ENCODE measurements at regions not wholly inside any gene's neighbourhood (a gene's known extent, or its start where the extent isn't known, plus 50 kb on each side); places are given as distances from the start of the nearest gene placed in this dataset.

DNA sequence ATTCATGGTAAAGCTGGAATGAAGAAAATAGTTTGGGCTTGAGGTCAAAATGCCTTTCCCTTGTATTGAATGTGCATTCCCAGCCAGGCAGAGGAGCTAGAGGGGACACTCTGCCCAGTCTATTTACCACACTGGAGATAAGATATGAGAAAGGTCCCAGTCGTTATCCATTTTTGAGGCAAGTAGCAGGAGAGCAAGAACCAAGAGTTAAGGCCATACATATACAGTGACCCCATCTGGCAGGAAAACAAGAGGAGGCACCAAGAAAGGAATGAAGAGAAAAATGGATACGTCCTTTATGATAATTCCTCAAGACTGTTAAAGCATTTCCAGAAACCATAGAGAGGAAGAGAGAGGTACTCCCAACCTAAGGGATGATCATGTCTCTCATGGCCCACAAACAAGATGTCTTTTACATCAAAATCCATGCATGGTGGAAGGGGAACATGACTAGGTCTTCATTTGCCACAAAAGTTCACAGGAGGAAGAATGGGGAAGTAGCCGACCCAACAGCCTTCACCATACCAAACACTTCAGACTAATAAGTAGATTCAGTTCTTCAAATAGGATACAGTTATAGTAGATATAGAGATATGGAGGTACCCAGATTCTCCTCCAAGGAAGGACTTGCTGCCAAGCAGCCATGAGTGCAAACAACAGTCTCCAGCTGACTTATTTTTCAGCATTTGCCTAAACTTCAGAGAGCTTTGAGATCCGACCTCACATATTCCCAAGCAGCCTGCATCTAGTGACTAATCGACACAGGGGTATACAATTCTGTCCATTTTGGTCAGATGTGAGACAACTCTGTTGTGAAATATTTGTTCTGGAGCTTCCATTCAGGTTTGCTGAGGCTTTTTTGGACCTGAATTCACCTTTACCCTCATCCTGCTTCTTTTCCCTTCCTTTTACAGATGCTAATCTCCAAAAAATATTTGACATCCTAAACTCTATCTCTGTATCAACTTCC, 61.1 kb upstream of the CCDC71L start:
- Histone ChIP-seq H3K4me2 (no peak overlapping the region), H3K27ac (ENCODE audit: low read depth) (no peak overlapping the region), H3K36me3 (ENCODE audit: insufficient read depth) (no peaks in the 10 kb centered on the region), H3K9me2 (ENCODE audit: insufficient read depth) (0 out of 2 replicates have a peak, but pooled peaks cover 3% of the 10 kb centered on the region), H3F3A (replicated peaks; ENCODE audit: low read depth) (no peaks in the 10 kb centered on the region), H2AFZ (no peak overlapping the region), H3K79me2 (replicated peaks; ENCODE audit: insufficient read depth) (no peaks in the 10 kb centered on the region), H4K20me1 (replicated peaks; ENCODE audit: insufficient read depth) (no peaks in the 10 kb centered on the region), H3K4me1 (ENCODE audit: insufficient read depth) (peaks cover 3% of the 10 kb centered on the region; the same call in 1 of the 2 replicates), H3K4me3 (no peak overlapping the region), H3K27me3 (ENCODE audit: insufficient read depth) (peaks cover 10% of the 10 kb centered on the region; the same call in 1 of the 2 replicates)
- ATAC-seq (no peak), DNase-seq (ENCODE audit: low spot score) (no peak)
- no peak overlapping the region for H3K4me3 Mint-ChIP-seq
- no peak overlapping the region for H3K27ac Mint-ChIP-seq
- H3K27me3 Mint-ChIP-seq (ENCODE audit: insufficient read depth, low read depth, poor library complexity): peaks cover 7% of the 10 kb centered on the region
- no peak for TF ChIP-seq CREB1 (CRISPR knock-in tag; IDR thresholded peaks at IDR 0.05; ENCODE audit: low read depth)
- TF ChIP-seq, protein P1, sequence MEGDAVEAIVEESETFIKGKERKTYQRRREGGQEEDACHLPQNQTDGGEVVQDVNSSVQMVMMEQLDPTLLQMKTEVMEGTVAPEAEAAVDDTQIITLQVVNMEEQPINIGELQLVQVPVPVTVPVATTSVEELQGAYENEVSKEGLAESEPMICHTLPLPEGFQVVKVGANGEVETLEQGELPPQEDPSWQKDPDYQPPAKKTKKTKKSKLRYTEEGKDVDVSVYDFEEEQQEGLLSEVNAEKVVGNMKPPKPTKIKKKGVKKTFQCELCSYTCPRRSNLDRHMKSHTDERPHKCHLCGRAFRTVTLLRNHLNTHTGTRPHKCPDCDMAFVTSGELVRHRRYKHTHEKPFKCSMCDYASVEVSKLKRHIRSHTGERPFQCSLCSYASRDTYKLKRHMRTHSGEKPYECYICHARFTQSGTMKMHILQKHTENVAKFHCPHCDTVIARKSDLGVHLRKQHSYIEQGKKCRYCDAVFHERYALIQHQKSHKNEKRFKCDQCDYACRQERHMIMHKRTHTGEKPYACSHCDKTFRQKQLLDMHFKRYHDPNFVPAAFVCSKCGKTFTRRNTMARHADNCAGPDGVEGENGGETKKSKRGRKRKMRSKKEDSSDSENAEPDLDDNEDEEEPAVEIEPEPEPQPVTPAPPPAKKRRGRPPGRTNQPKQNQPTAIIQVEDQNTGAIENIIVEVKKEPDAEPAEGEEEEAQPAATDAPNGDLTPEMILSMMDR (conservative IDR thresholded peaks at IDR 0.05; ENCODE audit: low read depth in 2 of 2): no peak
- TF ChIP-seq, protein P2, sequence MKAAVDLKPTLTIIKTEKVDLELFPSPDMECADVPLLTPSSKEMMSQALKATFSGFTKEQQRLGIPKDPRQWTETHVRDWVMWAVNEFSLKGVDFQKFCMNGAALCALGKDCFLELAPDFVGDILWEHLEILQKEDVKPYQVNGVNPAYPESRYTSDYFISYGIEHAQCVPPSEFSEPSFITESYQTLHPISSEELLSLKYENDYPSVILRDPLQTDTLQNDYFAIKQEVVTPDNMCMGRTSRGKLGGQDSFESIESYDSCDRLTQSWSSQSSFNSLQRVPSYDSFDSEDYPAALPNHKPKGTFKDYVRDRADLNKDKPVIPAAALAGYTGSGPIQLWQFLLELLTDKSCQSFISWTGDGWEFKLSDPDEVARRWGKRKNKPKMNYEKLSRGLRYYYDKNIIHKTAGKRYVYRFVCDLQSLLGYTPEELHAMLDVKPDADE (IDR thresholded peaks at IDR 0.05): no peak
- TF ChIP-seq JUNB (IDR thresholded peaks at IDR 0.05; ENCODE audit: unreplicated experiment): no peak
- peaks cover 4% of the 10 kb centered on the region; the same call in 2 of the 3 replicates for H3K36me3 Mint-ChIP-seq (ENCODE audit: low read depth)
- H3K4me1 Mint-ChIP-seq: peaks cover 11% of the 10 kb centered on the region; the same call in 2 of the 3 replicates
- H3K9me3 Mint-ChIP-seq: peaks cover 2% of the 10 kb centered on the region; the same call in 1 of the 3 replicates

DNA sequence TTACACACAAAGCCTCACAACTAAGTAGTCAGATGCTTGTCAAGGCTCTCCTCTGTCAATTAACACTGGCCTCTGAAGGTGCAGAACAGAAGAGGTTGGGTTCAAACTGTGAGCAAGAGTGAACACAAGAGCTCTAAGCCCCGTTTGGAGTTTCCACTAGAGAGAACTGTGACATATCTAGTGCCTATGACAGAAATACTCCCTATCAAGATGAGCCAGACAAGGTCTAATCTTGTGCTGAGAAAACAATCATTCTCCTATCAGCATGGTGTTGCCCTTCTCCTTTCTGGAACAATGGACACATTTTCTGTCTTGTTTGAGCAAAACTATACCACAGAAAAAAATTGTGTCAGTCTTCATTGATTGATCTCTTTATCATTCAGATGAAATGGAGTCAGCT, 62.4 kb upstream of the CCDC71L start:
- Mint-ChIP-seq H3K27ac (no peak overlapping the region), H3K9me3 (peaks cover 2% of the 10 kb centered on the region; the same call in 1 of the 3 replicates), H3K36me3 (ENCODE audit: low read depth) (peaks cover 4% of the 10 kb centered on the region; the same call in 2 of the 3 replicates), H3K4me1 (peaks cover 11% of the 10 kb centered on the region; the same call in 2 of the 3 replicates), H3K27me3 (ENCODE audit: insufficient read depth, low read depth, poor library complexity) (peaks cover 7% of the 10 kb centered on the region), H3K4me3 (no peak overlapping the region)
- no peak overlapping the region for H2AFZ ChIP-seq
- H3K4me1 ChIP-seq (ENCODE audit: insufficient read depth): peaks cover 3% of the 10 kb centered on the region; the same call in 1 of the 2 replicates
- DNase-seq (ENCODE audit: low spot score) (no peak), ATAC-seq (no peak)
- H3K27me3 ChIP-seq (ENCODE audit: insufficient read depth): peaks cover 10% of the 10 kb centered on the region; the same call in 1 of the 2 replicates
- H3K4me2 ChIP-seq: no peak overlapping the region
- H3K79me2 ChIP-seq (replicated peaks; ENCODE audit: insufficient read depth): no peaks in the 10 kb centered on the region
- no peaks in the 10 kb centered on the region for H4K20me1 ChIP-seq (replicated peaks; ENCODE audit: insufficient read depth)
- no peaks in the 10 kb centered on the region for H3F3A ChIP-seq (replicated peaks; ENCODE audit: low read depth)
- 0 out of 2 replicates have a peak, but pooled peaks cover 3% of the 10 kb centered on the region for H3K9me2 ChIP-seq (ENCODE audit: insufficient read depth)
- H3K27ac ChIP-seq (ENCODE audit: low read depth): no peak overlapping the region
- no peak overlapping the region for H3K4me3 ChIP-seq
- H3K36me3 ChIP-seq (ENCODE audit: insufficient read depth): no peaks in the 10 kb centered on the region
- TF ChIP-seq CREB1 (CRISPR knock-in tag; IDR thresholded peaks at IDR 0.05; ENCODE audit: low read depth): no peak
- TF ChIP-seq NANOG (IDR thresholded peaks at IDR 0.05; ENCODE audit: borderline replicate concordance): no peak
- TF ChIP-seq, protein P1 (conservative IDR thresholded peaks at IDR 0.05; ENCODE audit: low read depth in 2 of 2): no peak
- TF ChIP-seq ZNF331 (CRISPR knock-in tag; IDR thresholded peaks at IDR 0.05; ENCODE audit: low read depth): no peak
- TF ChIP-seq STAT1 (IDR thresholded peaks at IDR 0.05; ENCODE audit: unreplicated experiment): no peak
- TF ChIP-seq JUNB (IDR thresholded peaks at IDR 0.05; ENCODE audit: unreplicated experiment): no peak
- TF ChIP-seq EZH2 (IDR thresholded peaks at IDR 0.05; ENCODE audit: low read depth, unreplicated experiment): no peak

Data from GM23338 (cell line).